DMS53 treated with DMSO at 0.1 percent for 48 hours (cell line): ENCODE measurements at regions not wholly inside any gene's neighbourhood (a gene's known extent, or its start where the extent isn't known, plus 50 kb on each side); places are given as distances from the start of the nearest gene placed in this dataset.

Source experiments
- DNase-seq: peaks from one replicate; lab custom pipeline; 2025; ENCODE audit not compliant: unreplicated experiment; lab: John Stamatoyannopoulos, UW

GRCh38 chr1:163730411-163730821 lies 408.7 kb downstream of the NUF2 start:
- DNase-seq, result no peak

- DNase-seq, result no peak
These were observed 415.5 kb downstream of the NUF2 start for GRCh38 chr1:163737261-163737660.

GRCh38 chr1:163744301-163744887 lies 422.6 kb downstream of the NUF2 start:
- DNase-seq, result no peak

GRCh38 chr1:163745204-163745603 lies 423.4 kb downstream of the NUF2 start:
- DNase-seq, result no peak

- DNase-seq, result no peak
These were observed 425.5 kb downstream of the NUF2 start for GRCh38 chr1:163747261-163747660.

- DNase-seq, result no peak
These were observed 426.1 kb downstream of the NUF2 start for GRCh38 chr1:163747855-163748254.

- DNase-seq, result no peak
These were observed 437.4 kb downstream of the NUF2 start for GRCh38 chr1:163758977-163759670.

- DNase-seq, result no peak
These were observed 440.1 kb downstream of the NUF2 start for GRCh38 chr1:163761898-163762297.

- no peak for DNase-seq
These were observed 444.6 kb downstream of the NUF2 start for GRCh38 chr1:163766257-163766918.

- DNase-seq, result no peak
These were observed 446.8 kb downstream of the NUF2 start for GRCh38 chr1:163768576-163768975.

GRCh38 chr1:163770265-163770664 lies 448.5 kb downstream of the NUF2 start:
- DNase-seq, result no peak

GRCh38 chr1:163771637-163772036 lies 449.9 kb downstream of the NUF2 start:
- no peak for DNase-seq

- no peak for DNase-seq
These were observed 450.5 kb downstream of the NUF2 start for GRCh38 chr1:163772246-163772645.

- no peak for DNase-seq
These were observed 451.6 kb downstream of the NUF2 start for GRCh38 chr1:163773396-163773795.

GRCh38 chr1:163774401-163774945 lies 452.7 kb downstream of the NUF2 start:
- no peak for DNase-seq

GRCh38 chr1:163774978-163775620 lies 453.3 kb downstream of the NUF2 start:
- no peak for DNase-seq

- DNase-seq, result no peak
These were observed 455.5 kb downstream of the NUF2 start for GRCh38 chr1:163777205-163777604.

GRCh38 chr1:163781146-163781545 lies 459.4 kb downstream of the NUF2 start:
- DNase-seq, result no peak

- no peak for DNase-seq
These were observed 464.2 kb downstream of the NUF2 start for GRCh38 chr1:163785868-163786405.

- DNase-seq, result no peak
These were observed 468.2 kb downstream of the NUF2 start for GRCh38 chr1:163789911-163790310.

- DNase-seq, result no peak
These were observed 472.8 kb downstream of the NUF2 start for GRCh38 chr1:163794551-163794950.
